Tibial artery (tissue), 4 donors: ENCODE measurements at regions not wholly inside any gene's neighbourhood (a gene's known extent, or its start where the extent isn't known, plus 50 kb on each side); places are given as distances from the start of the nearest gene placed in this dataset.

Source experiments
- DNase-seq, 2 donors: peaks; one replicate each; pipeline ENCODE4 v3.0.0-alpha.2; 2019
- H3K27ac ChIP-seq, 2 donors: fragments of 200-600 bp; sonication (generic) in 1 of 2; 1 replicate in 1 of 2; 2 replicates in 1 of 2; pipeline ENCODE4 v1.5.1; 2018 to 2019; ENCODE audit warnings: mild to moderate bottlenecking in 1 of 2
- H3K27me3 ChIP-seq, 2 donors: fragments of 200-600 bp; sonication (generic) in 1 of 2; one replicate each; pipeline versions ENCODE4 v1.5.1 to v1.6.0; 2016 to 2019
- H3K36me3 ChIP-seq, 3 donors: fragments of 200-600 bp; sonication (generic) in 2 of 3; one replicate each; pipeline ENCODE4 v1.5.1; 2016 to 2019; ENCODE audit warnings: mild to moderate bottlenecking in 2 of 3
- H3K4me1 ChIP-seq, 4 donors: fragments of 200-600 bp; sonication (generic) in 2 of 4; 1 replicate in 3 of 4; 2 replicates in 1 of 4; pipeline ENCODE4 v1.5.1; 2016 to 2019
- H3K4me3 ChIP-seq, 2 donors: fragments of 200-600 bp; sonication (generic) in 1 of 2; 1 replicate in 1 of 2; 2 replicates in 1 of 2; pipeline ENCODE4 v1.5.1; 2018 to 2019; ENCODE audit warnings: mild to moderate bottlenecking in 2 of 2
- H3K9me3 ChIP-seq, 3 donors: fragments of 200-600 bp; sonication (generic) in 1 of 3; one replicate each; pipeline ENCODE4 v1.5.1; 2016 to 2019
- CTCF ChIP-seq, 2 experiments: fragments of 200-600 bp in 1 of 2; fragments of 450-650 bp in 1 of 2; IDR thresholded peaks; one replicate each; pipeline ENCODE4 v1.5.1; 2017 to 2019; ENCODE audit warnings: antibody characterized with exemption in 2 of 2, mild to moderate bottlenecking in 1 of 2, moderate library complexity in 1 of 2
- intact Hi-C: fragments of 100-400 bp; cut with DNase I; formaldehyde crosslinking; loops from one replicate; pipeline ENCODE4 v1.15.0; 2023; ENCODE audit warnings: low total_unique reads

GRCh38 chr14:58823312-58823711 lies 185.6 kb downstream of the DACT1 start:
- intact Hi-C loops, result no loop called here
- no peaks in the 10 kb centered on the region for H3K9me3 ChIP-seq
- no peaks in the 10 kb centered on the region for H3K36me3 ChIP-seq
- no peak overlapping the region for H3K4me3 ChIP-seq
- no peak for TF ChIP-seq CTCF (IDR thresholded peaks at IDR 0.05)
- DNase-seq, result no peak
- H3K4me1 ChIP-seq, result no peaks in the 10 kb centered on the region
- no peaks in the 10 kb centered on the region for H3K27me3 ChIP-seq
- H3K27ac ChIP-seq, result no peak overlapping the region

- H3K4me3 ChIP-seq, result no peak overlapping the region
- no peak overlapping the region for H3K27ac ChIP-seq
- intact Hi-C loops, result no loop called here
- no peak for DNase-seq
- TF ChIP-seq CTCF (IDR thresholded peaks at IDR 0.05), result no peak
- no peaks in the 10 kb centered on the region for H3K4me1 ChIP-seq
- H3K9me3 ChIP-seq, result no peaks in the 10 kb centered on the region
- H3K27me3 ChIP-seq, result no peaks in the 10 kb centered on the region
- H3K36me3 ChIP-seq, result no peaks in the 10 kb centered on the region
These were observed 186.3 kb downstream of the DACT1 start for GRCh38 chr14:58824106-58824505.

GRCh38 chr14:58824796-58825195 lies 187.0 kb downstream of the DACT1 start:
- Histone ChIP-seq H3K27ac (no peak overlapping the region), H3K27me3 (no peaks in the 10 kb centered on the region), H3K4me1 (no peaks in the 10 kb centered on the region), H3K36me3 (no peaks in the 10 kb centered on the region), H3K4me3 (no peak overlapping the region), H3K9me3 (no peaks in the 10 kb centered on the region)
- intact Hi-C loops, result no loop called here
- no peak for DNase-seq
- TF ChIP-seq CTCF (IDR thresholded peaks at IDR 0.05), result no peak

- no peak overlapping the region for H3K27ac ChIP-seq
- intact Hi-C loops, result no loop called here
- no peak for TF ChIP-seq CTCF (IDR thresholded peaks at IDR 0.05)
- H3K4me3 ChIP-seq, result no peak overlapping the region
- no peaks in the 10 kb centered on the region for H3K36me3 ChIP-seq
- no peaks in the 10 kb centered on the region for H3K4me1 ChIP-seq
- H3K9me3 ChIP-seq, result no peaks in the 10 kb centered on the region
- H3K27me3 ChIP-seq, result no peaks in the 10 kb centered on the region
- no peak for DNase-seq
These were observed 187.8 kb downstream of the DACT1 start for GRCh38 chr14:58825606-58826005.

GRCh38 chr14:58826845-58827686 lies 189.3 kb downstream of the DACT1 start:
- H3K36me3 ChIP-seq, result no peaks in the 10 kb centered on the region
- H3K4me3 ChIP-seq, result no peak overlapping the region
- DNase-seq, result no peak
- no peaks in the 10 kb centered on the region for H3K27me3 ChIP-seq
- H3K9me3 ChIP-seq, result no peaks in the 10 kb centered on the region
- no peak overlapping the region for H3K27ac ChIP-seq
- intact Hi-C loops, result no loop called here
- H3K4me1 ChIP-seq, result no peaks in the 10 kb centered on the region
- no peak for TF ChIP-seq CTCF (IDR thresholded peaks at IDR 0.05)
